ENCODE measurements at regions not wholly inside any gene's neighbourhood (a gene's known extent, or its start where the extent isn't known, plus 50 kb on each side); places are given as distances from the start of the nearest gene placed in this dataset.

DNA sequence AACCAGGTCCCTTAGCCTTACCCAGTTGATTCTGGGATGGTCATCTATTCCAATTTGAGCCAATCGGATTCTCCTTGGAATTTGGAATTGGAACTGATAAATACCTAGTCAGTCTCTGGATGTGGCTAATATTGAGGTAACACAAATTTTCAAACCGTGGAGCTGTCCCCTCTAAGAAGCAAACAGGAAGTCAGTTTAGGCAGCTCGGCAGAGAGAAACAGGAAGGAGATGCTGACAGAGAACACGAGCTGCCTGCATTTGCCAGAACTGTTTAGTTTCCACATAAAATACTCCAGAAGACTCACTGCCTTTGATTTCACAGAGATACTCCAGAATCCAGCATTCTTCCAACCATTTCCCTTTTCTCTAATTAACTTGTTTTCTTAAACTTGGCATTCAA is 1024.9 kb downstream of the BCL11A start:
- DNase-seq, result no peak

DNA sequence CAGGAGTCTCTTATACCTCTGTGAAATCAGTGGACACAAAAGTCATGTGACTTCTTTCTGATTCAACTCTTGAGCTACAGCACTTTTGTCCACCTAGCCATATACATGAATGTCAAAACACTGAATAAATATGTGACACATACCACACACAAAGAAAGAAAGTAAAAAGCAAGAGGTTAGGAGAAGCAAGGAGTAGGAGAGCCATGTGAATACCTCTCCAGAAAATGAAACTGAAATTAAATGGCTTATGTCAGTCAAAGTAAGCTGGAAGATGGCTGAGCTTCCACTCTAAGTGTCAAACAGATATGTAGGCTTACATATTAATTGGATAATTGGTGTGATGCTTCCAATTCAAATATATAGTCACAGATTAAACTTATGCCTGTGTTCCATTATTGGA is 1050.5 kb downstream of the BCL11A start:
- no peak for DNase-seq

DNA sequence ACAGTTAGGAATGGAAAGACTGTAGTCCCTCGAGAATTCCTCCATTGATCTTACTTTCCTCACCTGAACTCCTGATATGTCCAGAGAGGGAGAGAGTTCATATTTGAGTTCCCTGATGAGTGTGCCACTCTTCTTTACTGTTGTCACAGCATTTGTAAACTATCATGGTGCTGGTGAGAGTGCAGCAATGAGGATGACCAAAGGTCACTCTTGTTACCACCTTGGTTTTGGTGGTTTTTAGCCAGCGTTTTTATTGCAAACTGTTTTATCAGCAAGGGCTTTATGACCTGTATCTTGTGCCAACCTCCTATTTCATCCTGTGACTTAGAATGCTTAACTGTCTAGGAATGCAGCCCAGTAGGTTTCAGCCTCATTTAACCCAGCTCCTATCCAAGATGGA is 1062.5 kb downstream of the BCL11A start:
- DNase-seq, result no peak

GRCh38 chr2:59490192-59490591 is 1063.3 kb downstream of the BCL11A start:
- no peak for DNase-seq

- no peak for DNase-seq
Measured at GRCh38 chr2:59484673-59485072, 1068.8 kb downstream of the BCL11A start.

GRCh38 chr2:59463426-59463825 is 1090.0 kb downstream of the BCL11A start:
- DNase-seq, result no peak

GRCh38 chr2:59462422-59463197 is 1090.8 kb downstream of the BCL11A start:
- no peak for DNase-seq

- no peak for DNase-seq
Measured at GRCh38 chr2:59461127-59461526, 1092.3 kb downstream of the BCL11A start.

DNA sequence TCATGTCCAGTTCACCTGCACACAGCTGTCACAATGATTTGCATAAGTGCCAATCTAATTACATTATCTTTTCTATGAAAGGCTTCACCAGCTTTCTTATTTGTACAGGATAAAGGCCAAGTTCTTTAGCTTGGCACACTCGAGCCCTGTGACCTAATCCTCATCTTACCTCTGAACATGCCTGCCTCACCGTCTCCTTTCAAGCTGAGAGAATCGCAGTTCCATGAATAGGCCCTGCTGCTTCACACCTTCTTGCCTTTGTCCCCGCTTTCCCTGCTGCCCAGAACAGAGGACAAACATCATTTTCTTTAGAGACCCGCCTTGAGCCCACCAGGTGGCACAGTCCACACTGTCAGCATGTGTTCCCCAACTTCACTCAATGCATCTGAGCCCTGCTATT is 1094.7 kb downstream of the BCL11A start:
- DNase-seq, result no peak

GRCh38 chr2:59456285-59456684 is 1097.2 kb downstream of the BCL11A start:
- DNase-seq, result no peak

DNA sequence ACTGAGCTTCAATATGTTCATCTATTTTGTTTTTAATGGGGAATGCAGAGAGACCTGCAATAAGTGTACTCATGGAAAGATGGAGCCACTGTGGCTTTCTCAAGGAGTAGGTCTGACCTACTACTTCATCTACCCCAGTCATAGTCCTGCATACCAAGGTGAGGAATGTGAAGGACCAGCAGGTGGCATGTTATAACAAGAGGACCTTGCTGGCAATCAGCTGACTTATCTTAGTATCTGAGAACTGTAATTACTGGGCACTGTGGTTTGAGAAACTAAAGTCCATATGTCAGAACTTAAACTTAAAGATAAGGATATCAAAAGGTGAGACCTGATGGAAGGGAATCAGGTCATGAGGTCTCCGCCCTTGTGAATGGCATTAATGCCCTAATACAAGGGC is 1104.2 kb downstream of the BCL11A start:
- no peak for DNase-seq

DNA sequence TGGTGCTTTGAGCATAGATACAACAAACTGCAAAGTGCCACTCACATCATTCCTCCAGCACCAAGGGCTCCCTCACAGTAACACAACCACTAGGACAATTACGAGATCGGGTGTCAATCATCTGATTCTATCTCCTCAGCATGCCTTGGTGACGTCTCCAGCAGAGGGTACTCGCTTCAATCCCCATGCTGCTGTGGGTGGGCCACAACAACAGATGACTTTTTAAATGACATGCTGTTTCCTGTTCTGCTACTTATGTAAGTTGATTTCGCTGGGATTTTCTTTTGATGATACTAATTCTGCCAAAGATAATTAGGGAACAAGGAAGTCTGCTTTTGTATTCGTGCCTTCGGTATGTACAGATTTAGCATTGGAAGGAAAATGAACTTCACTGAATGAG is 1113.0 kb downstream of the BCL11A start:
- DNase-seq, result no peak

GRCh38 chr2:59435635-59436034 is 1117.8 kb downstream of the BCL11A start:
- DNase-seq, result no peak

DNA sequence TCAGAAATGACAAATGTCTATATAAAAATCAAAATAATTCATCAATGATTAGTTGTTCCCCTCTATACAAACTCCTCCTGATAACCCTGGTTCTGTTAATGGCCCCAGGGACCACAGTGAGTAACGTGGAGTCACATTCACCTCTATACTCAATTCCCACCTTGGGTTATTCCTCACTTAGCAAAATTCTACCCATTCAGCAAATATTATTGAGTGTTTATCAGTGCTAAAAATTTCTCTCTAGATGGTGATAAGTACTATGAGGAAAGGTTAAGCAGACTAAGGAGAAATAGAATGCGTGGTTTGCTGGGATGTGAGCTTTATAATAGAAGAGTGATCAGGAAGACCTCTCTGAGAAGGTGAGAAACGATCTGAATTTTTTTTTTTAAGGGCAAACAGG is 1124.5 kb downstream of the BCL11A start:
- no peak for DNase-seq

GRCh38 chr2:59427980-59428379 is 1125.5 kb downstream of the BCL11A start:
- DNase-seq, result no peak

DNA sequence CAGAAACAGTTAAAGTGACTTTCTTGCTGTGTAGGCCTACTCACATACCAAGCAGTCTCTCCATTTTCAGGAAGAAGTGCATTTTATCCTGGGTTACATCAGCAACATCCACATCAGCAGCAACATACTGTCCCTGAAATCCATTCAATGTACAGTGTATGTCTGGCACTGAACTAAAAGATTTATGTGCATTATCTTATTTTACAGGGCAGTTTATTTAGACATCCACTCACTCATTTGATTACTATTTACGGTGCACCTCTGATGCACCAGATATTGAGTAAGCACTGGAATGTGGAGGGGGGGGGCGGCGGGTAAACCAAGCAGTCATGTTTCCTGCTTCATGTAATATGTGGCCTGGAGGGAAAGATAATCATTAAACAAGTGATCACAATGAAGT is 1128.2 kb downstream of the BCL11A start:
- DNase-seq, result no peak

DNA sequence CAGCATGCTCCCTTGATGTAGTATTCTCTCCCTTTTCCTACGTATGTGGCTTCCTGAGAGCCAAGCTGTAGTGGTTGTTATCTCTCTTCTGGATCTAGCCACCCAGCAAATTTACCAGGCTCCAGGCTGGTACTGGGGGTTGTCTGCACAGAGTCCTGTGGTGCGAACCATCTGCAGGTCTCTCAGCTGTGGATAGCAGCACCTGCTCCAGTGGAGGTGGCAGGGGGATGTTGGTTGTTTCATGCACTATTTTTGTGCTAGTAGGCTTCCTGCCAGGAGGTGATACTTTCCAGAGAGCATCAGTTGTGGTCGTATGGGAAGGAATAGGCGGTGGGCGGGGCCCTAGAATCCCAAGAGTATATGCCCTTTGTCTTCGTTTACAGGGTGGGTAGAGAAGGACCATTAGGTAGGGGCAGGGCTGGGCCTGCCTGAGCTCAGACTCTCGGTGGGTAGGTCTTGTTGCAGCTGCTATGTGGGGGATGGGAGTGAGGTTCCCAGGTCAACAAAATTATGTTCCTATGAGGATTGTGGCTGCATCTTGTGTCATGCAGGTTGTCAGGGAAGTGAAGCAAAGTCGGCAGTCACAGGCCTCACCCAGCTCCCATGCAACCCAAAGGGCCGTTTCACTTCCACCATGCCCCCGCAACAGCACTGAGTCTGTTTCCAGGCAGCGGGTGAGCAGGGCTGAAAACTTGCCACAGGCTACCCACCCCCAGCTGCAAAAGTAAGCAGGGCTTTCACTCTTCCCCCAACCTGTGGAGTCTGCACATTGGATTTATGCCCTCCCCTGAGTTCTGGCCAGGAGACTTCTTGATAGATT is 1139.5 kb downstream of the BCL11A start:
- no peak for DNase-seq

- DNase-seq, result no peak
Measured at GRCh38 chr2:59399126-59399525, 1154.3 kb downstream of the BCL11A start.

GRCh38 chr2:59398081-59398480 is 1155.4 kb downstream of the BCL11A start:
- DNase-seq, result no peak

DNA sequence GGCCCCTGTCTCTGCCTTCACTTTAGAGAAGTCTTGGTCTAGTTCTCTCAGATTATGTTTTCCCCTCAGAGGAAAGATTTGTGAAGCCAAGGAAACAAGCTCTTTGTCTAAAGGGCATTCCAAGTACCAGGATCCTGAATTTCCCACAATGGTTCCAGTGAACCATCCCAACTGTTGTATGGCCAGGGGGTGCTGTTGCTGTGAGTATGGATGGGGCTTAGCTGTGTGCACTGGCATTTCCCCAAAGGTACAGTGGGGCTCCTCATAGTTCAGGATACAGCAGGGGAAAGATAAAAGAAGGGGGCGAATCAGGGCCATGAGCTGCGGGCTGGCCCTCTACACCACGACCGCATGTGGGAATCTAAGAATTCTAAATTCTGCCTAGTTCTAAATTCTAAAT is 1154.0 kb upstream of the FANCL start:
- no peak for DNase-seq

DNA sequence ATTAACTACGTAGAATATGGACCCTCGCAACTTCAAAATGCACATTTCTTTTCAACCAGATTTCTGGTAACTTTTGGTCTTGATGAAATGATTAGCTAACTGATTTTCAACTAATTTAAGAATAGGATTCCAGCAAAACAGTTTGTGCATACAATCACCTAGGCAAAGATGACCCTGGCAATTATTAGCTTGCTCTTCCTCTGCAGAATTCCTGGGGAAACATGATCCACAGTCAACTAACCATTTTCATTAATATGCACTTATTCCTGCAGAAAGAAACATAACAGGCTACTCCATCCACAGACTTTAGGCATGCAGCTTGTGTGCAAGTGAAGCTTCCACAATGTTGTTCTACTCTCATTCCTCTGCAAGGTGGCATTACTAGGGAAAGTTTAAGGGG is 1150.8 kb upstream of the FANCL start:
- DNase-seq, result no peak

DNA sequence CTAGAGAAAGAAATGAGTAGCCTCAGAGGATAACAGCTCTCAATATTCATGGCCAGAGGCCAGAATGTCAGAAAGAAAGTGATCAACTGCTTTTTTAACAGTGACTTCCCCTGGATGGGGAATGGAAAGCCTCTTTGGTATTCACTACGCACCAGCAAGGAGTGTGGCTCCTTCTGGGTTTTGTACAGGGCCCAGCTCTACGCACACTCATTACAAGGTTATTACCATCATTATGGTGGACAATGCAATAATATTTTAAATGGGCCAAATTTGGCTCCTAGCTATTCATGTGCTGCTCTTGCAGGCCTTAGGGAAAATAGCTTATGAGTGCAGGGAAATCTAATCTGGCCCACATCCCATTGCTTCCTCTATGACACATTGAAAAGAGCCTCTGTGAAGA is 1149.5 kb upstream of the FANCL start:
- no peak for DNase-seq

GRCh38 chr2:59389240-59389639 is 1148.1 kb upstream of the FANCL start:
- no peak for DNase-seq

GRCh38 chr2:59385971-59386370 is 1144.8 kb upstream of the FANCL start:
- DNase-seq, result no peak

GRCh38 chr2:59383473-59383872 is 1142.3 kb upstream of the FANCL start:
- no peak for DNase-seq

All from stimulated activated CD4-positive, alpha-beta T cell treated with anti-CD3 and anti-CD28 coated beads, Interleukin-4, amount 100 ng/mL, for 1 hour (primary cell).